HG02623 (cell line): ENCODE measurements at regions not wholly inside any gene's neighbourhood (a gene's known extent, or its start where the extent isn't known, plus 50 kb on each side); places are given as distances from the start of the nearest gene placed in this dataset.

Experiments used
- ATAC-seq: cut with Tn5 transposase; IDR thresholded peaks from one replicate; pipeline ENCODE4 v1.9.1; 2021; ENCODE audit warnings: moderate library complexity; ENCODE audit not compliant: unreplicated experiment

DNA sequence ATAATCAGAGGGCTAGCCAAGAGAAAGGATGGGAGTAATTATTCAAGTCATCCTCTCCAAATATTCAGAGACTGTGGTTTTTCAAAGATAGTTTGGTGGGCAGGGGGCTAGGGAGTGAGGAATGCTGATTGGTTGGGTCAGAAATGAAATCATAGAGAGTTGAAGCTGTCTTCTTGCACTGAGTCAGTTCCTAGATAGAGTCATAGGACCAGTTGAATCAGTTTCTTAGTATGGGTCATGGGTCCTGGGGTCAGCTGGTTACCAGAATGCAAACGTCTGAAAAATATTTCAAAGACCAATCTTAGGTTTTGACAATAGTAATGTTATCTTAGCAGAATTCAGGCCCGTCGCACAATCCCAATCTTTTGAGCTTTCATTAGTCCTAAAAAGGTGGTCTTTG is 171.4 kb upstream of the SPATS2L start:
- ATAC-seq, result no peak

- no peak for ATAC-seq
Measured at GRCh38 chr2:200136655-200137054, 169.8 kb upstream of the SPATS2L start.

DNA sequence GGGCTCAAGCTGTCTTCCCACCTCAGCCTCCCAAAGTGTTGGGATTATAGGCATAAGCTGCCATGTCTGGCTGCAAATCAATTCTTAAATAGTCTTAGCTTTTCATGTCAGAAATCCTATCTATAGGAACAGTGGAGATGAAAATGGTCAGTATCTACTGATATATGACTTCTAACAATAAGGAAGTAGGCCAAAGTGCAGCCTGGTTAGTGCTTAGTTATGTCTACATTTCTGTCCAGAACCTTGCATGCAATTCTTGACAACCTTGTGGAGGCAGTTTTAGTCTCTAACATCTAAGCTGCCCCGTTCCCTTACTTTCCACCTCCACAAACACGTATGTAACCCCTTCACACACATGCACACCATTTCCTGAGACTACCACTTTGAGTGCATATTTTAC is 169.2 kb upstream of the SPATS2L start:
- no peak for ATAC-seq

DNA sequence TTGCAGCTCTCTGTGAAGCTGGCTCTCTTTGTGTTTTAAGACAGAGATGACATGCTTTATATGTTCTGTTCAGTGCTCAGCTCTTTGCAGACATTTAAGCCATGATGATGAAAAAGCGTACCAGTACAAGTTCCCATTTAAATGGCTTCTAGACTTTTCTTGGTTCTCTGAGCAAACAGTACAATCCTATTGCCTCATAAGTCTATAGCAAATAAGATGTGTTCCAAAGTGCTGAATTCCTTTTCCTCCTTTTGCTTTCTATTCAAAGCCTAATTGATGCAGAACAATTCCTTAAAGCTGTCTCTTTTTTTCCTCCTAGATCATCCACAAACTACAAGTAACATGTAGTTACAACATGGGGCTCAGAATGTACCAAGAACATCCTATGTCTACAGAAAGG is 168.8 kb upstream of the SPATS2L start:
- ATAC-seq, result no peak

DNA sequence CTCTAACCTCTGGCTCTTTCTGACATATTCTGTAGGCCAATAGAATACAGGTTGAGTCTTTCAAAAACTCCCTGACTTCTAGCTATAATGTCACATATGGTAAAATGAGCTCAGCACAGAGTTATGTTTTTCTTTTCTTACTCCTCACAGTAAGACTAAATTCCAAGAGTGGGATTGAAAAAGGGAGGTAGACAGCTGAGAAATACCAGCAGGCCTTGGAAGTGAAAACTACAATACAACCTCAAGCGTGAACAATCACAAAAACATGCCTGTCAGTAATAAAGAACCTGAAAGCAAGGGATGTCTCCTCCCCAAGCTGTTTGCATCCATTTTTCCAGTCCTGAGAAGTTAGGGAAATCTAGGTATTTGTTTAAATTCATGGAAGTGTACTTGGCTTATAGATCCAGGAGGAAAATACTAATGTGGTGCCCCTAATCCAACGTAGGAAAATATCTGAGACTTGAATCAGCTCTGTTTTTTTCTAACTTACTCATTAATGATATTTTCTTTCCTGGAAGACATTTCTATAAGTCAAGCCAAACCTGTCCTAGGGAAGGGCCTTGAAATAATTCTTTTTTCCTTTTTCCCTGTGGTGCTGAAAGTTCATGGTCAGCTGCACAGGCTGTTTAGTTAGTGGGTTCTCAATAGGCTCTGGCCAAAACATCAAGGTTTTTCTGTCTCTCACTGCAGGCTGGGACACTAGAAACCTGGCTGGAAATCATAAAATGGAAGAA is 167.9 kb upstream of the SPATS2L start:
- ATAC-seq, result no peak

DNA sequence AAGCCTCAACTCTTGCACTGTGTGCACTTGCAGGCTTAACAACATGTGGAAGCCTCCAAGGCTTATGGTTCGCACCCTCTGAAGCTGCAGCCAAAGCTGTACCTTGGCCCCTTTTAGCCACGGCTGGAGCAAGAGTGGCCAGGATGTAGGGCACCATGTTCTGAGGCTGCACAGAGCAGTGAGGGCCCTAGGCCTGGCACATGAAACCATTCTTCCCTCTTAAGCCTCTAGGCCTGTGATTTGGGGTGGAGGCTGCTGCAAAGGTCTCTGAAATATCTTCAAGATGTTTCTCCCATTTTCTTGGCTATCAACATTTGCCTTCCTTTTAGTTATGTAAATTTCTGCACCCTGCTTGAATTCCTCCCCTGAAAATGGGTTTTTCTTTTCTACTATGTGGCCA is 161.9 kb upstream of the SPATS2L start:
- ATAC-seq, result no peak

DNA sequence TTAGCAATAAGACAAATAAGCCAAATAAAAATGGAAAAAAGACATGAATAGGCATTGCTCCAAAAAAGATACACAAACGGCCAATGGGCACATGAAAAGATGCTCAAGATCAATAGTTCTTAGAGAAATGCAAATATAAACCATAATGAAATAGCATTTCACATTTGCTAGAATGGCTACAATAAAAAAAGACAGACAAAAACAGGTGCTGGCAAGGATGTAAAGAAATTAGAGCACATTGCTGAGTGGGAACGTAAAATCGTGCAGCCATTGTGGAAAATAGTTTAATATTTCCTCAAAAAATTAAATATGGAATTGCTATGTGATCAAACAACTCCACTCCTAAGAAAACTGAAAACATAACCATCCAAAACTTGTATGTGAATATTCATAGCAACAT is 160.0 kb upstream of the SPATS2L start:
- no peak for ATAC-seq

DNA sequence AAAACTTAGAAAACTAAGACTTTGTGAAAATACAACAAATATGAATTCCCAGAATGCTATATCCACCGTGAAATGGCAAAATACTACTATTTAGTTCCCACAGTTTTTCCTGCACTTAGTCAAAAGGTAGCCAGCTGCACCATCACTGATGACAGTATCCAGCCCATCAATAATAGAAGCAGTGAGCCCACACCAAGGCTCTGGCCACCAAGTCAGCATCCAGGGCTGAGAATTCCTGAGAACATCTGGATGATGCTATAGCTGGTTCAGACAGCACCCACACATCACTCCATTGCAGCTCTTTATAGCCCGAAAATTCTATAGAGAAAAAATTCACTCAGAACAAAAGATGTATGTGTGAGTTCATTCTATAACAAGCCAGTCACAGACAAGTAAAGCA is 159.1 kb upstream of the SPATS2L start:
- no peak for ATAC-seq

GRCh38 chr2:200148366-200148765 is 158.1 kb upstream of the SPATS2L start:
- no peak for ATAC-seq

DNA sequence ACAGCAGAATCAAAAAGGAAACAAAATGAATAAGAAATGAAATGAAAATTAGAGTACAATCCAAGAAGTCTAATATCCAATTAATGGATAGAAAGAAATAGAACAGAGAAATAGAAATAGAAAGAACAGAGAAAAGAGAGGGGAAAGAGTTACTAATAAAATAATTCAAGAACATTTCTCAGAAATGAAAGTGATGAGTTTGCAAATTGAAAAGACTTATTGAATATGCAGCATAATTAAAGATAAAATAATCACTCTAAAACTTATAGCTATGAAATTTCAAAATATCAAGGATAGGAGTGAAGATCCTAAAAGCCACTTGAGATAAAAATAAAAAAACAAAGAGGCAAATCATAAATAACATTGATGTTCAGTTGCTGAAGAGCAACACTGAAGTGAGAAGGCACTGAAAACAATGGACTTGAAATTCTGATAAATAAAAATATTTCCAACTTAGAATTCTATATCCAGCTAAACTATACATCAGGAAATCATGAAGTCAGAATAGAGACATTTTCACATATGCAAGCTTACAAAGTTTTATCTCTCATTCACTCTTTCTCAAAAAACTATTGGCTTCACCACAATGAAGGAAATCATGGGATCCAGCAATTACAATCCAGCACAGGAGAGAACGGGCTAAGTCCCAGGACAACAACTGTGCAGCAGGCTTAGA is 155.9 kb upstream of the SPATS2L start:
- no peak for ATAC-seq

DNA sequence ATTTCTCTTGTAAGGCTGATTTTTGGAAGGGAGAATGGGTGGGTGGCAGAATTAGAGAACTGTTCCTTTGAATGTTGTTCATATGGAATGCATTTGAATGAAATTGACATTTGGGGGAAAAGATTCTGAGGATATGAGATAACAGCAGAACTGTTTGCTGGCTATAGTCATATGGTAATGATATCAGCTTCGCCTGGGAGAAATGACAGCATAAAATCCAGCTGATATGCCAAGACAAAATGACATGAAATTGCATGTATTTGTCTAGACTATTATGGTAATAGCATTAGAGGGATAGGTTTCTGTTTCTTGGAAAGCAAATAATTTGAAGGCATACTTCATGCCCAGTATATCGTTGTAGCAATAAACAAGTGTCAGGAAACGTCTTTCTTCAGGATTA is 150.8 kb upstream of the SPATS2L start:
- no peak for ATAC-seq

DNA sequence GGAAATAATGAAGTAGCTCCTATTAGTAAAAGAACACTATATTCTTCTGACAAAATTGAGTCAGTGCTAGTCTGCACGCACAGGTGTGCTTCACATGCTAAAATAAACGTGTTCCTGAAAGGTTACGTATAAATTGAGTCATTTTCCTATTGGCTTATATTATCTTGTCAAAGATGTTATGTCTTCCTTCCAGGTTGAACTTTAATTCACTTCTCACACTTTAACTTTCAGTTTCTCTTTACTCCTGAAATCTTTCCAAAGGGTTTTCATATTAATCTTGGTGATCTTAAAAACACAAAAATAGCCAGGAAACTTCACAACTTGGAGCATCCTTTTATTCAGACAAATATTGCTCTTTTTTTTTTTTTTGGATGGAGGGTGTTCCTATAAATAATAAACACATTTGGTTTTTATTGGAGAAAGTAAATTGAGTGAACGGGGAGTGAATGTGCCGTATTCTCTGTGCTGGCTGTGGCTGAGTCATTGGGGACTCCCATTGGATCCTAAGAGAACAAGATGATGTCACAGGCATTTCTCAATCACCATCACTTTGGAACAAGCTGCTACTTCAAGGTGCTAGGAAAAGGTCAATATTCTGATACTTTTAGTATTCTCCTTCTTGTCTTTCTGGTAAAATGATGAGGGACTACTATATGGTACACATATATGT is 150.2 kb upstream of the SPATS2L start:
- ATAC-seq, result no peak

DNA sequence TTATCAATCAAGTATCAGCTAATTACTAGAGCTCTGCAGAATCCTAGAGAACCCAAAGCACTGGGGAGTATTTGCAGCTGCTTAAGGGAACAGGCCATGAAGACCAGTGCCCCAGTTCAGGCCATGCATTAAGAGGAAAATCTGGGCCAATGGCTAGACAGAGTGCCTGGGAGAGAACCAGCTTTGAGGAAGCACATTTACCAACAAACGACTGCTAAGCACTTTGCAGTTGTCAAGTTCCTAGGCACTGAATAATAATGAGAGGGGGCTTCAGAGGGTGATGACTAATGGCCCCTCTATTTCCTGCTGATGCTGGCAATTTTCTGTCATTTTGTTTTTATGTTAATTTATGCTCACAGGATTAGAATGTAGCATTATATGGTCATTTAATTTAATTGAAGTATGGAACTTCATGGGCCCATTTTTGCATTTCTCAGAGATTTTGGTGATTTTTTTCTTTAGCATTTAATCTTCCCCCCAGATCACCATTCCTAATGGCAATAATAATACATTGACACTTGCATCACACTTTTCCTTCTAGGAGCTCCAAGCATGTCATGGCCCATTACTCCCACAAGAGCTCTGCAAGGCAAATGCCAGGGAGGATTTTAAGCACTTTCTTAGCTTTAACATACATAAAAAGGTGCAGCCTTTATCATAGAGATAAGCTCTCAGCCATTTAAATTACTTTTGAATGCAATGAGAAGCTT is 147.7 kb upstream of the SPATS2L start:
- no peak for ATAC-seq

GRCh38 chr2:200159357-200159707 is 147.2 kb upstream of the SPATS2L start:
- no peak for ATAC-seq

- no peak for ATAC-seq
Measured at GRCh38 chr2:200159829-200160781, 146.4 kb upstream of the SPATS2L start.

DNA sequence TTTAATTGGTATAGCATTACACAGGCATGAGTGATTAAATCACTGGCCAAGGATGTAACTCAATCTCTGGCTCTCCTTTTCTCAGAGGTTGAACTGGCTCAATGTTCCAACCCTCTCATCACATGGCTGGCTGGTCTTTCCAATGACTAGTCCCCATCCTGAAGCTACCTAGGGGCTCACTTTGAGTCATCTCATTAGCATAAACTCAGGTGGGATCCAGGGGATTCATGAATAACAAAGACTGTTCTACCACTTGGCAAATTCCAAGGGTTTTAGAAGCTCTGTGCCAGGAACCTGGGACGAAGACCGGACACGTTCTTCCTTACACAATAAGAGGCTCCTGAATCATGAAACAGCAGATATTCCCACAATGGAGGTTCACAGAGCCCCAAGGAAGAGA is 145.0 kb upstream of the SPATS2L start:
- no peak for ATAC-seq

DNA sequence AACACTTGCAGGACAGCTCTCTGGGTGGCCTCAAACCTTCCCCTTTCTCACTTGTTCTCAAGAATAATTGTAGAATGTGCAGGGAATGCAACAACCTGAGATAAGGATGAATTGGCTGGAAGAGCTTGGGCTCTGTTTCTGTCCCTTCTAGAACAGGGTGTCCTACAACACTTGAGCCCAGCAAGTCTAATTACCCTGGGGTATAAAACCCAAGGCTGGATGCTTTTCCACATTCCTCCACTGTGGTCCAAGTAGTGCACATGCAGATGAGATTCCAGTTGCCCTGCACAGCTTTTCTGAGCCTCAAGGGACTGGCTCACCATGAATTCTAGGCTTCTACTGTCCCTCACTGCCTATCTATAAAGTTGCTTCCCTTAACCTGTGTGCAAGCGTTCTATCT is 140.8 kb upstream of the SPATS2L start:
- no peak for ATAC-seq

GRCh38 chr2:200168641-200169555 is 137.6 kb upstream of the SPATS2L start:
- ATAC-seq, result no peak

- ATAC-seq, result no peak
Measured at GRCh38 chr2:200170221-200170620, 136.3 kb upstream of the SPATS2L start.
